GM23248 (cell line): ENCODE measurements at regions not wholly inside any gene's neighbourhood (a gene's known extent, or its start where the extent isn't known, plus 50 kb on each side); places are given as distances from the start of the nearest gene placed in this dataset.

ENCODE experiments used
- EZH2 ChIP-seq: fragments of 200-600 bp; sonication (generic); IDR thresholded peaks from 2 replicates; pipeline ENCODE4 v1.6.1; 2018; ENCODE audit warnings: antibody characterized with exemption, mild to moderate bottlenecking; ENCODE audit not compliant: insufficient read depth, poor library complexity, severe bottlenecking
- EZH2phosphoT487 ChIP-seq: fragments of 200-600 bp; sonication (generic); IDR thresholded peaks from 2 replicates; pipeline ENCODE4 v1.6.1; 2018; ENCODE audit warnings: antibody characterized with exemption, moderate library complexity, mild to moderate bottlenecking, low read depth; ENCODE audit not compliant: insufficient read depth

DNA sequence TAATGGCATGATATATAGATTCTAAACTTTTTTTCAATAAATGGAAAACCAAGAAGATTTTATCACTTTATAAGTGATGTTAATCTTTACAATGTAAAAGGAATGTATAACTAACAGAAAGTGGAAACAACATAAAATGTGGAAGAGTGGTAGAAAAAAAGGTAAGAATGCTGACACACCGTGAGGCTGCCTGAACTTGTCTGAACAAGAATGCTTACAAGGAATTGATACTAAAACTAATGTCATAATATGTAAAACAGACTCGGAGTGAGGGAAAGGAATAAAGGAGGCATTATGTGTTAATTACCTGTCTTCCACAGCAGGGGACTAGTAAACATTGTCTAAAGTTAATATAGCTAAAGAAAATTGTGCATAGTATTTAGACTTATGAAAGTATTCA is 958.8 kb upstream of the TMEFF2 start:
- TF ChIP-seq EZH2 (no peak), EZH2phosphoT487 (no peak)
